ENCODE measurements at regions not wholly inside any gene's neighbourhood (a gene's known extent, or its start where the extent isn't known, plus 50 kb on each side); places are given as distances from the start of the nearest gene placed in this dataset.
"Not testable (repeated sequence)": the region's sequence is repeated elsewhere in the genome, so short reads cannot be mapped to it uniquely, and the experiment has no call there.

- not testable (repeated sequence) for TF ChIP-seq CTCF, POLR2A (IDR thresholded peaks at IDR 0.05)
These were observed 173.0 kb upstream of the VKORC1L1 start for GRCh38 chr7:65699715-65700356.
